Retinal pigment epithelial cell (primary cell): ENCODE measurements at regions not wholly inside any gene's neighbourhood (a gene's known extent, or its start where the extent isn't known, plus 50 kb on each side); places are given as distances from the start of the nearest gene placed in this dataset.

ENCODE experiments used
- DNase-seq: peaks from one replicate; pipeline ENCODE4 v3.0.0-alpha.2; 2010; ENCODE audit warnings: low read depth
- H3K4me3 ChIP-seq: 2 replicates; pipeline ENCODE4 v1.5.1; 2011; ENCODE audit warnings: mild to moderate bottlenecking, low read length, control low read depth, moderate library complexity
- CTCF ChIP-seq: conservative IDR thresholded peaks from 2 replicates; pipeline ENCODE4 v1.5.1; 2011; ENCODE audit warnings: low read depth, low read length, control low read depth, inconsistent platforms

- DNase-seq, result no peak
- no peak for TF ChIP-seq CTCF
- no peak overlapping the region for H3K4me3 ChIP-seq
Measured at GRCh38 chr6:163806755-163807499, 392.4 kb downstream of the QKI start.

GRCh38 chr6:163804991-163805390, 390.5 kb downstream of the QKI start:
- H3K4me3 ChIP-seq, result no peak overlapping the region
- DNase-seq, result no peak
- TF ChIP-seq CTCF, result no peak

- TF ChIP-seq CTCF, result no peak
- no peak for DNase-seq
- H3K4me3 ChIP-seq, result no peak overlapping the region
Measured at GRCh38 chr6:163802267-163802666, 387.7 kb downstream of the QKI start.

- no peak for DNase-seq
- no peak for TF ChIP-seq CTCF
- H3K4me3 ChIP-seq, result no peak overlapping the region
Measured at GRCh38 chr6:163797296-163797845, 382.9 kb downstream of the QKI start.

- peak; percentile 93 for DNase-seq
- no peak for TF ChIP-seq CTCF
- H3K4me3 ChIP-seq, result no peak overlapping the region
Measured at GRCh38 chr6:163793011-163793983, 378.8 kb downstream of the QKI start.

- H3K4me3 ChIP-seq, result no peak overlapping the region
- peak; percentile 76 for DNase-seq
- TF ChIP-seq CTCF, result no peak
Measured at GRCh38 chr6:163790266-163790840, 375.8 kb downstream of the QKI start.
